ENCODE measurements at regions not wholly inside any gene's neighbourhood (a gene's known extent, or its start where the extent isn't known, plus 50 kb on each side); places are given as distances from the start of the nearest gene placed in this dataset.

- no peak for DNase-seq (ENCODE audit: low read depth)
- no peak overlapping the region for H3K4me3 ChIP-seq (ENCODE audit: low read depth, low read length)
Measured at GRCh38 chr7:134391223-134391622, 67.7 kb downstream of the AKR1B1 start.

- no peak for DNase-seq (ENCODE audit: low read depth)
- no peak overlapping the region for H3K4me3 ChIP-seq (ENCODE audit: low read depth, low read length)
Measured at GRCh38 chr7:134388336-134389019, 70.4 kb downstream of the AKR1B1 start.

GRCh38 chr7:134378562-134378961 lies 61.8 kb upstream of the SLC35B4 start:
- DNase-seq (ENCODE audit: low read depth), result no peak
- no peak overlapping the region for H3K4me3 ChIP-seq (ENCODE audit: low read depth, low read length)

DNA sequence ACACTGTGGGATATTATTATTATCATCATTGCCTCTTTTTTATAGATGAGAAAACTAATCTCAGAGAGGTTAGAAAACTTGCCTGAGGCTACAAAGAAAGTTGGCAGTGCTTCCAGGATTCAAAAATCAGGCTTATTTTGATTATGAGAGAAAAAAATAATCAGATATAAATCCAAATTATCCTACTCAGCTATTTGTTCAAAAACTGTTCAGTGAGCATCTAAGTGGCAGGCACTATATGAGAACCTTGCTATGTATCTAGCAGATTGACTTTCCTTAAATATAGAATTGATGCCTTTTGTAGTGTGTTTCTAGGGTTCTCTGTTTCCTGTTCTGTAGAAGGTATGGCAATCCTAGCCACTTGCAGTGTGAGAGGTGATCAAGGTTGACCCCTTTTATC lies 60.0 kb upstream of the SLC35B4 start:
- H3K4me3 ChIP-seq (ENCODE audit: low read depth, low read length), result no peak overlapping the region
- DNase-seq (ENCODE audit: low read depth), result no peak

DNA sequence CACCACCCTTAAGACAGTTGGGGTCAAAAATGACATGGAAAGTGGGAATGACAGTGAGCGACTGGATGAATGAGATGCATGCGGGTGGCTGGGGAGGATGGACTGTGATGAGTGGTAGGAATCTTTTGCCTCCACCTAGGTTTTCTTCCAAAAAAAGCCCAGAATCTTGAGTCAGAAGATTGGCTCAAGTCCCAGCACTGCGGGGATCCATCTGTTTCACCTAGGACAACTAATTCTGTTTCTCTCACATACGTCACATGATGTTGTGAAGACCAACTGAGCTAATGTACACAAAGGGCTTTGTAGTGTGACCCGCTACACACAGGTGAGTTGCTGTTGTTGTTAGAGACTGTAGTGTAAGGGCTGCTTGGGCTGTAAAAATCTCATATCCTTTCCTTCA lies 58.5 kb upstream of the SLC35B4 start:
- no peak for DNase-seq (ENCODE audit: low read depth)
- H3K4me3 ChIP-seq (ENCODE audit: low read depth, low read length), result no peak overlapping the region

- H3K4me3 ChIP-seq (ENCODE audit: low read depth, low read length), result no peak overlapping the region
- no peak for DNase-seq (ENCODE audit: low read depth)
Measured at GRCh38 chr7:134374791-134375190, 58.1 kb upstream of the SLC35B4 start.

GRCh38 chr7:134374291-134374690 lies 57.6 kb upstream of the SLC35B4 start:
- no peak for DNase-seq (ENCODE audit: low read depth)
- no peak overlapping the region for H3K4me3 ChIP-seq (ENCODE audit: low read depth, low read length)

DNA sequence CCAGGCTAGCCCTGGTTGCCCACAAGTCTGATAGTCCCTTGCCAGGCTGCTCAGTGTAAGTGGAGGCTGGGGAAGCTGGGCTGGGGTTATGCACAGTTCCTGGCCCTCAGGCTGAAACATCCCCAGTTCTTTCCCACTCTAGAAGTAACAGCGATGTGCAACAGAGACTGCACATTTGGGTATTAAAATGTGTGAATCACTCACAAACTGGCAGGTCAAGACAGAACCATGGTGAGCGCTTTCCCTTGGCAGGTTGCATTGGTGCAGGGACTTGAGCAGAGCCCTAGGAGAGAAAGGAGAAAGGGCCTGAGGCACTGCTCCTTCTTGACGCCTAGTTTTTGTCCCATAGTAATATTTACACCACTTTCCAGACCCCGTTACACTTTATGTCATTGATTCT lies 56.1 kb upstream of the SLC35B4 start:
- no peak overlapping the region for H3K4me3 ChIP-seq (ENCODE audit: low read depth, low read length)
- no peak for DNase-seq (ENCODE audit: low read depth)

DNA sequence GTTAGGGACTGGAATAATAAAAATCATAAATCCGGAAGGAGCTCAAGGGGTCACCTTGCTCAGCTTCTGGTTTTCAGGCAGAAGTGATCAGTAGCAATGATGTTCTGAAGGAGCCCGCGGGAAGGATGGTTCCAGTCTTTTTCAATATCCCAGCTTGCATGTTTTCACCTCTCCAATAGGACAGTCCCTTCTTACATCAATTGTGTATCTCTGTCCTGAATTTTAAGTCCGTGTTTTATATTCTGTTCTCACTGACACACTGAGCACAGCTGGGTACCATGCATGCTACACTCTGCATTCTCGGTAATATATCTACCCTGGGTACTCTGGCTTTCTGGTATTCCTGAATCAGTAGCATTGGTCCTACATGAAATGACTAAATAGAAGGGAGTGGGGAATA lies 55.2 kb upstream of the SLC35B4 start:
- no peak for DNase-seq (ENCODE audit: low read depth)
- H3K4me3 ChIP-seq (ENCODE audit: low read depth, low read length), result no peak overlapping the region

DNA sequence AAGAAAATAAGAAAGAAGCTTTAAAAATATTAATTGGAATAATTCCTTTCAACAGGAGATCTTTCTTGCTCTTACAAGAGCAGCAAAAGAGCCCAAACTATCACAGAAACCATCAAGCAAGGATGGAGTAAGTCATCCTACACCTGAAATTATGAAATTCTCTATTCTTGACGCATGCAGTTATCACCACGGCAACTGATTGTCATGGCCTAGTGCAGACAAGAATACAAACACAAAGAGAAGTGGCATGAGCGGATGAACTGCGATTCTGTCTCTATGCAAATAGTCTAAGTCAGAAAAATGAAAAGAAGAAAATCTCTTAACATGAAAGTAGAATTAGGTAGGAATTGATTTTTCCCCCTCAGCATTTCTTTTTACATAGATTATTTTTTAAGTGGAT lies 54.8 kb upstream of the SLC35B4 start:
- no peak for DNase-seq (ENCODE audit: low read depth)
- no peak overlapping the region for H3K4me3 ChIP-seq (ENCODE audit: low read depth, low read length)

DNA sequence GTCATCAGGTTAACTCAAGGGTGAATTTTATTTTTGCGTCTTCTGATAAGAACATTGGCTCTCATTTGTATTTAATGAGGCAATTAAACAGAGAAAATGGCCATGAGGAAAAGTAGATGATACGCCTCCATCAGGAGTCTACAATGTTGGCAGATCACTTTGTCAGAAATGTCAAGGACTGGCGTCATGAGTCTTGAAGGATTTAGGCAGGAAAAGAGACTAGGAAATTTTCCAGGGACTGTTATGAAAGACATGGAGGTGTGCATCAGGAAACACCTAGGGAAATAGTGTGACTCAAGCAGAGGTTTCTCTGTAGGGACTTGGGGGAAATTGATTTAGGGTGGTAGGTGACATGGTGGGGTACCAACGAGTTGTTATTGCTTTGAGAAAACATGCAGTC lies 53.4 kb upstream of the SLC35B4 start:
- DNase-seq (ENCODE audit: low read depth), result no peak

DNA sequence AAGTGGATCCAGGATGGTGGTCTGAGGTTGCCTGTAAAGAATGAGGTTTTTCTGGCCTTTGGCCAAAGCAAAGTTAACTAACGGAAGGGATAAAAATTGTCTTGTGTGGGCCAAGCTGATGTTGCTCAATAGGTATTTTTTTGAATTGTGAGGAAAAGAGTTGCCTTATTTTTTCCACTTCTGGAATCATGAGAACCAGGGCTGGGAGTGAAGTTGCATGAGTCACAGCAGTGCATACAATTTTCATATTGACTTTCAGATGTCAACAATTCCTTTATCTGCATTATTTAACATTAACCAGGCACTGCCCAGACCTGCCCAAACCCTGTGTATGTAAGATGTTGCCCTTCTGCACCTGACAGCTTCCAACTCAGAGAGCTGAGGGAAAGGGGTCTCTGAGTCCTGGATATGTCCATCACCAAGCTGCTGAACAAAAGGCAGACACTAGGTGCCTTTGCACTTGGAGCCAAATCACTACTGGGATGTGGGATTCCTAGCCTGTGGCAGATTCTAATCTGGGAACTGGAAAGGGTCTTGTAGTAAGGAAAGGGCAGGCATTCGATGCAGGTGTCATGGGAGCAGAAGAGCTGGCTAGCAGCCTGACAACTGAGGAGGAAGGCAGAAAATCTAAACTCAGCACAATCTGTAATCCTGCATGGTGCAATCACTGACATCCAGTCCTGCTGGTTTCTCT lies 52.3 kb upstream of the SLC35B4 start:
- H3K4me3 ChIP-seq (ENCODE audit: low read depth, low read length), result no peak overlapping the region
- peak; percentile 88 for DNase-seq (ENCODE audit: low read depth)

More for the DNA sequence above, 53.4 kb upstream of the SLC35B4 start:
- no peak overlapping the region for H3K4me3 ChIP-seq (ENCODE audit: low read depth, low read length)

DNA sequence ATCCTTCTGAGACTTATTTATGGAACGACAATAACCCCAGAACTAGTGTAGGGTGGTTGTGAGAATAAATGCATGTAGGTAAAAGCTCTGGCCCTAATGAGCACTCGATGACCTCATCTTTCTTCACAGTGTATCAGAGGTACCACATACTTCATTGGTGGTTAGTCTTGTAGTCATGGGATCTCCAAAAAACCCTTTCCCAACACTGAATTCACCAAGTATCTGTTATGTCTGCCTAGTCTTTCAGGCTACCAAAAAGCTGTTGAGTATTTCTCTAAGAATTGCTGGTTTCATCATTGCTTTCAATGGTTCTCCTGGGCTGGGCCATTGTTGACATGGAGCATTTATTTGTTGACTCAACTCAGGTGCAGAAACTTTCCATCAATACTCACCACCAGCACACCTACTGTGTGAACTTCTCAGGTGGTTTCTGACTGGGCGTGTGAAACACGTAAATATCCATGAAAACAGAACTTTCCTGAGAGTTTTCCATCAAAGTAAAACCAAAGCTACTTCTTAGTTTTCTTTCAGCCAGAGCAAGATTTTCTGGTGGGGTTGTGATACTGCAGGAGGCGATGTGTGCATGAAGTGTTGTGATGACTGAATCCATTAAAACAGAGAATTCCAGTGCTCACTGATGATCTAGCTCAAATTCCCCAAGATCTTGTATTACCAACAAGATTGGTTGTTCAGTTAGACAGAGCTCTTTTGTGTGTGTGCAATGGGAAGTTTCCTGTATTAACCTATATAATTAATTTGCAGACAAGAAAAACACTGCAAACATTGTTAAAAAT lies 51.4 kb upstream of the SLC35B4 start:
- DNase-seq (ENCODE audit: low read depth), result no peak
- H3K4me3 ChIP-seq (ENCODE audit: low read depth, low read length), result no peak overlapping the region
